Middle frontal gyrus (tissue), 1 donor: ENCODE measurements at regions not wholly inside any gene's neighbourhood (a gene's known extent, or its start where the extent isn't known, plus 50 kb on each side); places are given as distances from the start of the nearest gene placed in this dataset.

ENCODE experiments used
- DNase-seq: peaks from one replicate; pipeline ENCODE4 v3.0.0-alpha.2; 2015; ENCODE audit warnings: low spot score; ENCODE audit errors: extremely low spot score

GRCh38 chr2:128835342-128835855, 516.7 kb upstream of the HS6ST1 start:
- DNase-seq, result no peak

GRCh38 chr2:128835974-128836373, 517.3 kb upstream of the HS6ST1 start:
- DNase-seq, result no peak

- DNase-seq, result no peak
These were observed 518.0 kb upstream of the HS6ST1 start for GRCh38 chr2:128836559-128837100.

GRCh38 chr2:128838244-128838643, 519.6 kb upstream of the HS6ST1 start:
- no peak for DNase-seq

- no peak for DNase-seq
These were observed 523.1 kb upstream of the HS6ST1 start for GRCh38 chr2:128841803-128842202.

- DNase-seq, result no peak
These were observed 548.6 kb upstream of the HS6ST1 start for GRCh38 chr2:128867311-128867710.

GRCh38 chr2:128867936-128868636, 549.4 kb upstream of the HS6ST1 start:
- DNase-seq, result no peak

- DNase-seq, result no peak
These were observed 550.3 kb upstream of the HS6ST1 start for GRCh38 chr2:128868686-128869551.

- no peak for DNase-seq
These were observed 555.9 kb upstream of the HS6ST1 start for GRCh38 chr2:128874608-128875007.

- no peak for DNase-seq
These were observed 558.6 kb upstream of the HS6ST1 start for GRCh38 chr2:128876986-128877983.

- no peak for DNase-seq
These were observed 560.5 kb upstream of the HS6ST1 start for GRCh38 chr2:128879161-128879560.

- no peak for DNase-seq
These were observed 576.2 kb upstream of the HS6ST1 start for GRCh38 chr2:128894896-128895295.

- DNase-seq, result no peak
These were observed 583.1 kb upstream of the HS6ST1 start for GRCh38 chr2:128901572-128902391.

GRCh38 chr2:128903637-128904036, 585.0 kb upstream of the HS6ST1 start:
- DNase-seq, result no peak

- DNase-seq, result no peak
These were observed 592.6 kb upstream of the HS6ST1 start for GRCh38 chr2:128911276-128911675.

- no peak for DNase-seq
These were observed 595.7 kb upstream of the HS6ST1 start for GRCh38 chr2:128914320-128914719.

GRCh38 chr2:128921751-128922150, 603.1 kb upstream of the HS6ST1 start:
- no peak for DNase-seq

- no peak for DNase-seq
These were observed 603.5 kb upstream of the HS6ST1 start for GRCh38 chr2:128922154-128922553.

- no peak for DNase-seq
These were observed 607.0 kb upstream of the HS6ST1 start for GRCh38 chr2:128925631-128926030.

- DNase-seq, result no peak
These were observed 611.4 kb upstream of the HS6ST1 start for GRCh38 chr2:128930101-128930500.
